DOHH2 (cell line): ENCODE measurements at regions not wholly inside any gene's neighbourhood (a gene's known extent, or its start where the extent isn't known, plus 50 kb on each side); places are given as distances from the start of the nearest gene placed in this dataset.

Experiments used
- CTCF ChIP-seq: fragments of 200-600 bp; sonication (generic); IDR thresholded peaks from one replicate; pipeline ENCODE4 v1.5.1; 2014; ENCODE audit warnings: antibody characterized with exemption, mild to moderate bottlenecking, low read depth, low read length; ENCODE audit not compliant: poor library complexity, severe bottlenecking
- EZH2phosphoT487 ChIP-seq: fragments of 200-600 bp; sonication (generic); IDR thresholded peaks from 2 replicates; pipeline ENCODE4 v1.6.1; 2017; ENCODE audit warnings: borderline replicate concordance, mild to moderate bottlenecking, antibody characterized with exemption, low read length, moderate library complexity, mixed read lengths

DNA sequence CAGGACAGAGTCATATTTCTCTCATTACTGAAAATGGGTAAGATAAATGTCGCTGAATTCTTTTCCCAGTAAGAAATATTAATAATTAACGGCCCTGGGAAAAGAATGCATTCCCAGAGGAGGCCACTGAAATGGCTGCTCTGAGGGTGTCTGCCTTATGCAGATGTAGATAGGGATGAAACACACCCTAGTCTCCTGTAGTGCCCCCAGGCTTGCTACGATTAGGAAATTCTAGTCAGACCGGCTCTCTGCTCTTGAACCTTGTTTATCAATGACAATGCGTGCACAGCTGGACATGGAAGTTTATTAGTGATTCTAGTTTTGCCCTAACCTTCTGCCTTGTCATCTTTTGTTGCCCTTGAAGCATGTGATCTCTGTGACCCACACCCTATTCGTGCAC, 291.1 kb downstream of the ZNF248 start:
- TF ChIP-seq CTCF: no peak
- no peak for TF ChIP-seq EZH2phosphoT487
